ENCODE measurements at regions not wholly inside any gene's neighbourhood (a gene's known extent, or its start where the extent isn't known, plus 50 kb on each side); places are given as distances from the start of the nearest gene placed in this dataset.
"Not testable (repeated sequence)": the region's sequence is repeated elsewhere in the genome, so short reads cannot be mapped to it uniquely, and the experiment has no call there.

GRCh38 chr6:153984811-153985210, 54.2 kb upstream of the OPRM1 start:
- Histone ChIP-seq H3K36me3 (no peaks in the 10 kb centered on the region), H3K27me3 (no peaks in the 10 kb centered on the region), H3K9me3 (no peaks in the 10 kb centered on the region), H3K4me3 (no peak overlapping the region), H3K27ac (no peak overlapping the region), H3K4me1 (no peaks in the 10 kb centered on the region)
- TF ChIP-seq CTCF (IDR thresholded peaks at IDR 0.05): no peak
- DNase-seq: no peak
- intact Hi-C loops (cut with DNase I; ENCODE audit: low total_unique reads): no loop called here

- Histone ChIP-seq H3K27me3 (no peaks in the 10 kb centered on the region), H3K4me1 (no peaks in the 10 kb centered on the region), H3K4me3 (no peak overlapping the region), H3K9me3 (no peaks in the 10 kb centered on the region), H3K36me3 (no peaks in the 10 kb centered on the region), H3K27ac (no peak overlapping the region)
- TF ChIP-seq CTCF (IDR thresholded peaks at IDR 0.05): no peak
- intact Hi-C loops (cut with DNase I; ENCODE audit: low total_unique reads): no loop called here
- DNase-seq: no peak
Measured at GRCh38 chr6:153980171-153980570, 58.9 kb upstream of the OPRM1 start.

- H3K27ac ChIP-seq; H3K9me3 ChIP-seq; H3K4me1 ChIP-seq; H3K27me3 ChIP-seq; H3K4me3 ChIP-seq; DNase-seq; intact Hi-C loops (cut with DNase I; ENCODE audit: low total_unique reads); H3K36me3 ChIP-seq: not testable (repeated sequence)
Measured at GRCh38 chr6:153978911-153979548, 60.0 kb upstream of the OPRM1 start.

GRCh38 chr6:153976921-153977693, 61.9 kb upstream of the OPRM1 start:
- Histone ChIP-seq H3K9me3 (no peaks in the 10 kb centered on the region), H3K36me3 (no peaks in the 10 kb centered on the region), H3K27me3 (no peaks in the 10 kb centered on the region), H3K4me1 (no peaks in the 10 kb centered on the region), H3K27ac (no peak overlapping the region), H3K4me3 (no peak overlapping the region)
- TF ChIP-seq CTCF (IDR thresholded peaks at IDR 0.05): no peak
- intact Hi-C loops (cut with DNase I; ENCODE audit: low total_unique reads): no loop called here
- DNase-seq: no peak

GRCh38 chr6:153966001-153966400, 73.0 kb upstream of the OPRM1 start:
- no peaks in the 10 kb centered on the region for H3K36me3 ChIP-seq
- H3K27ac ChIP-seq: no peak overlapping the region
- no peak for TF ChIP-seq CTCF (IDR thresholded peaks at IDR 0.05)
- H3K4me1 ChIP-seq: no peaks in the 10 kb centered on the region
- intact Hi-C loops (cut with DNase I; ENCODE audit: low total_unique reads): no loop called here
- no peaks in the 10 kb centered on the region for H3K9me3 ChIP-seq
- H3K4me3 ChIP-seq: no peak overlapping the region
- H3K27me3 ChIP-seq: no peaks in the 10 kb centered on the region
- DNase-seq: no peak

- Histone ChIP-seq H3K27ac (no peak overlapping the region), H3K4me3 (no peak overlapping the region), H3K4me1 (no peaks in the 10 kb centered on the region), H3K9me3 (no peaks in the 10 kb centered on the region), H3K36me3 (no peaks in the 10 kb centered on the region), H3K27me3 (no peaks in the 10 kb centered on the region)
- TF ChIP-seq CTCF (IDR thresholded peaks at IDR 0.05): no peak
- DNase-seq: no peak
- intact Hi-C loops (cut with DNase I; ENCODE audit: low total_unique reads): no loop called here
Measured at GRCh38 chr6:153963352-153963751, 75.7 kb upstream of the OPRM1 start.
